NCI-H1930 (cell line): ENCODE measurements at regions not wholly inside any gene's neighbourhood (a gene's known extent, or its start where the extent isn't known, plus 50 kb on each side); places are given as distances from the start of the nearest gene placed in this dataset.
"Not testable (repeated sequence)": the region's sequence is repeated elsewhere in the genome, so short reads cannot be mapped to it uniquely, and the experiment has no call there.

Experiments
- DNase-seq, 2 experiments: peaks; one replicate each; lab custom pipeline; 2025; lab: John Stamatoyannopoulos, UW

- no peak for DNase-seq
Measured at GRCh38 chr6:67558985-67559384, 1076.1 kb upstream of the ADGRB3 start.

- DNase-seq = no peak
Measured at GRCh38 chr6:67544851-67545452, 1090.1 kb upstream of the ADGRB3 start.

GRCh38 chr6:67541586-67541985, 1093.5 kb upstream of the ADGRB3 start:
- no peak for DNase-seq

GRCh38 chr6:67538032-67538431, 1097.0 kb upstream of the ADGRB3 start:
- DNase-seq = no peak

- no peak for DNase-seq
Measured at GRCh38 chr6:67535946-67536345, 1099.1 kb upstream of the ADGRB3 start.

- no peak for DNase-seq
Measured at GRCh38 chr6:67506352-67506751, 1128.7 kb upstream of the ADGRB3 start.

- DNase-seq = no peak
Measured at GRCh38 chr6:67501755-67502154, 1133.3 kb upstream of the ADGRB3 start.

GRCh38 chr6:67497749-67498148, 1137.3 kb upstream of the ADGRB3 start:
- DNase-seq = no peak

- DNase-seq = no peak
Measured at GRCh38 chr6:67496191-67496590, 1138.9 kb upstream of the ADGRB3 start.

- DNase-seq = no peak
Measured at GRCh38 chr6:67493682-67494081, 1141.4 kb upstream of the ADGRB3 start.

- no peak for DNase-seq
Measured at GRCh38 chr6:67475700-67476099, 1159.4 kb upstream of the ADGRB3 start.

- no peak for DNase-seq
Measured at GRCh38 chr6:67467341-67467740, 1167.7 kb upstream of the ADGRB3 start.

- not testable (repeated sequence) for DNase-seq
Measured at GRCh38 chr6:67462725-67463124, 1172.4 kb upstream of the ADGRB3 start.

GRCh38 chr6:67459556-67459955, 1175.5 kb upstream of the ADGRB3 start:
- DNase-seq = no peak

GRCh38 chr6:67458265-67458664, 1176.8 kb upstream of the ADGRB3 start:
- no peak for DNase-seq

GRCh38 chr6:67451874-67452273, 1183.2 kb upstream of the ADGRB3 start:
- DNase-seq = no peak

- no peak for DNase-seq
Measured at GRCh38 chr6:67450641-67451040, 1184.4 kb upstream of the ADGRB3 start.

GRCh38 chr6:67449602-67450001, 1185.5 kb upstream of the ADGRB3 start:
- no peak for DNase-seq

- no peak for DNase-seq
Measured at GRCh38 chr6:67433124-67433523, 1202.0 kb upstream of the ADGRB3 start.

GRCh38 chr6:67431076-67431475, 1204.0 kb upstream of the ADGRB3 start:
- DNase-seq = no peak

GRCh38 chr6:67426686-67427085, 1208.4 kb upstream of the ADGRB3 start:
- DNase-seq = not testable (repeated sequence)

GRCh38 chr6:67412035-67412434, 1223.0 kb upstream of the ADGRB3 start:
- no peak for DNase-seq

GRCh38 chr6:67411036-67411435, 1224.0 kb upstream of the ADGRB3 start:
- DNase-seq = no peak

GRCh38 chr6:67394254-67394653, 1240.8 kb upstream of the ADGRB3 start:
- no peak for DNase-seq

- DNase-seq = no peak
Measured at GRCh38 chr6:67393356-67393755, 1241.7 kb upstream of the ADGRB3 start.
